K562 (cell line): ENCODE measurements at regions not wholly inside any gene's neighbourhood (a gene's known extent, or its start where the extent isn't known, plus 50 kb on each side); places are given as distances from the start of the nearest gene placed in this dataset.
A peak's percentile ranks its signal among the peaks of the same experiment; 100 is the strongest.

Experiments used
- ATAC-seq: fragments of 200-7000 bp; cut with Tn5 transposase; 3 replicates; pipeline ENCODE4 v1.9.1; 2020; ENCODE audit warnings: moderate library complexity
- BruUV-seq: library from RNA; stranded (reverse); fragments of 400-500 nt; replicated peaks from 2 replicates; lab custom pipeline; 2021; lab: Mats Ljungman, UMichigan
- CTCF ChIA-PET: fragments of 300-600 bp; formaldehyde crosslinking; extraction: SDS; loops from one replicate; lab custom pipeline; 2021; ENCODE audit warnings: low intra/inter-chr PET ratio; lab: Yijun Ruan, JAX
- POLR2A ChIA-PET: fragments of 300-600, 350-650 bp; sonication (Branson Sonifier 250); formaldehyde crosslinking; extraction: SDS; loops from one replicate; lab custom pipeline; 2021; ENCODE audit warnings: antibody characterized with exemption, inconsistent platforms; lab: Yijun Ruan, JAX
- DNase-seq, 4 experiments: peaks; one replicate each; pipeline versions ENCODE4 v3.0.0 to v3.0.0-alpha.2; 2011 to 2018; ENCODE audit warnings: low spot score in 3 of 4, mixed read lengths in 3 of 4; ENCODE audit errors: extremely low read depth in 1 of 4
- FAIRE-seq: peaks from 2 replicates; lab custom pipeline; 2011; peaks lifted over from hg19 to GRCh38; lab: Jason Lieb, UNC
- H2AFZ ChIP-seq: 2 replicates; pipeline ENCODE4 v1.6.0; 2011; ENCODE audit warnings: low read depth, low read length, control low read depth, inconsistent platforms
- H3K27ac ChIP-seq: fragments of 200-600 bp; 3 replicates; pipeline ENCODE4 v1.8.0; 2011; ENCODE audit warnings: low read depth, mild to moderate bottlenecking, control low read depth, inconsistent platforms, low read length, moderate library complexity, mixed read lengths; ENCODE audit errors: extremely low read depth
- H3K27me3 ChIP-seq, 2 experiments: fragments of 300-600 bp in 1 of 2; 2 replicates in 1 of 2; 3 replicates in 1 of 2; pipeline versions ENCODE4 v1.6.0 to v1.8.0; 2011; ENCODE audit warnings: inconsistent platforms in 2 of 2, low read length in 2 of 2, mild to moderate bottlenecking in 1 of 2, mixed read lengths in 1 of 2, moderate library complexity in 1 of 2; ENCODE audit not compliant: control insufficient read depth in 2 of 2, insufficient read depth in 2 of 2
- H3K36me3 ChIP-seq: fragments of 300-600 bp; 3 replicates; pipeline ENCODE4 v1.8.0; 2011; ENCODE audit warnings: mild to moderate bottlenecking, low read length, inconsistent platforms; ENCODE audit not compliant: control insufficient read depth, insufficient read depth
- H3K4me1 ChIP-seq, 2 experiments: fragments of 200-600 bp in 1 of 2; replicated peaks in 1 of 2; 2 replicates in 1 of 2; 3 replicates in 1 of 2; pipeline versions ENCODE4 v1.5.1 to v1.8.0; 2011; ENCODE audit warnings: inconsistent platforms in 2 of 2, low read length in 2 of 2, mild to moderate bottlenecking in 1 of 2, mixed read lengths in 1 of 2, moderate library complexity in 1 of 2; ENCODE audit not compliant: control insufficient read depth in 2 of 2, insufficient read depth in 2 of 2
- H3K4me2 ChIP-seq: 2 replicates; pipeline ENCODE4 v1.6.1; 2011; ENCODE audit warnings: low read length, control low read depth, inconsistent platforms, mixed read lengths; ENCODE audit not compliant: insufficient read depth
- H3K4me3 ChIP-seq: fragments of 200-600 bp; sonication (generic), shearing (Covaris generic); 2 replicates; pipeline ENCODE4 v1.5.1; 2016; ENCODE audit warnings: control low read depth, inconsistent platforms
- H3K79me2 ChIP-seq: fragments of 200-600 bp; 3 replicates; pipeline ENCODE4 v1.8.0; 2011; ENCODE audit warnings: low read length, inconsistent platforms; ENCODE audit not compliant: control insufficient read depth, insufficient read depth
- H3K9ac ChIP-seq, 2 experiments: 2 replicates each; pipeline versions ENCODE4 v1.6.0 to v1.6.1; 2011; ENCODE audit warnings: low read depth in 2 of 2, low read length in 2 of 2, control low read depth in 1 of 2, inconsistent platforms in 1 of 2, mild to moderate bottlenecking in 1 of 2, mixed read lengths in 1 of 2; ENCODE audit not compliant: insufficient read depth in 1 of 2
- H3K9me1 ChIP-seq: one replicate; pipeline ENCODE4 v1.6.0; 2011; ENCODE audit warnings: inconsistent platforms, mild to moderate bottlenecking, low read length, moderate library complexity; ENCODE audit not compliant: control insufficient read depth, insufficient read depth
- H3K9me3 ChIP-seq: replicated peaks from 2 replicates; pipeline ENCODE4 v1.5.1; 2011; ENCODE audit warnings: low read depth, low read length, inconsistent platforms; ENCODE audit not compliant: control insufficient read depth, insufficient read depth
- H4K20me1 ChIP-seq: replicated peaks from 2 replicates; pipeline ENCODE4 v1.6.1; 2011; ENCODE audit warnings: low read length, inconsistent platforms, mixed read lengths; ENCODE audit not compliant: control insufficient read depth, insufficient read depth
- ADNP ChIP-seq: fragments of 200-800 bp; sonication (Bioruptor generic); IDR thresholded peaks from 2 replicates; pipeline ENCODE4 v1.6.1; 2016; ENCODE audit warnings: missing genetic modification characterization, missing compliant biosample characterization
- C11orf30 ChIP-seq: fragments of 450-650 bp; IDR thresholded peaks from 2 replicates; pipeline ENCODE4 v1.6.1; 2016; ENCODE audit warnings: low read depth, mild to moderate bottlenecking
- CHCHD3 ChIP-seq: fragments of 250-450 bp; sonication (Bioruptor Pico); IDR thresholded peaks from 2 replicates; pipeline ENCODE4 v2.1.2; 2022; ENCODE audit warnings: mild to moderate bottlenecking
- MAFF ChIP-seq: IDR thresholded peaks from 2 replicates; pipeline ENCODE4 v1.6.1; 2012; ENCODE audit warnings: low read length, improper control_type of control experiment
- RBM17 ChIP-seq: fragments of 200-400 bp; formaldehyde crosslinking; IDR thresholded peaks from 2 replicates; pipeline ENCODE4 v1.6.1; 2017; ENCODE audit warnings: low read depth, mild to moderate bottlenecking, low read length, borderline replicate concordance
- ZBTB1 ChIP-seq: sonication (generic); formaldehyde crosslinking; IDR thresholded peaks from 2 replicates; pipeline ENCODE4 v1.8.1; 2023; ENCODE audit warnings: missing genetic modification reagents, low read depth, mild to moderate bottlenecking, borderline replicate concordance
- ZNF316 ChIP-seq: fragments of 450-650 bp; IDR thresholded peaks from 2 replicates; pipeline ENCODE4 v1.6.1; 2016
- WGBS: fragments of 100-300 bp; shearing (Covaris generic); methylation state at CpG from one replicate; pipeline ENCODE4 v1.1.6; 2016; ENCODE audit warnings: low coverage, mixed read lengths; ENCODE audit not compliant: insufficient coverage; ENCODE audit errors: missing lambda C conversion rate; 5-methylcytosine and 5-hydroxymethylcytosine counted together
- in situ Hi-C: fragments of 300-500 bp; cut with MboI; formaldehyde crosslinking; loops from 4 replicates; pipeline ENCODE4 v1.15.0; 2018; ENCODE audit warnings: inconsistent platforms, mixed read lengths
- intact Hi-C: fragments of 100-400 bp; cut with micrococcal nuclease; formaldehyde crosslinking; loops from 2 replicates; pipeline ENCODE4 v1.14.2; 2022
- TF ChIP-seq, protein P1 (sequence below): sonication (generic); formaldehyde crosslinking; IDR thresholded peaks from 2 replicates; pipeline ENCODE4 v1.8.0; 2023; ENCODE audit warnings: mild to moderate bottlenecking, missing genetic modification reagents
- TF ChIP-seq, protein P2 (sequence below), 3 experiments: IDR thresholded peaks in 2 of 3; conservative IDR thresholded peaks in 1 of 3; 2 replicates each; pipeline ENCODE4 v1.5.1; 2011 to 2012; ENCODE audit warnings: low read length in 3 of 3, mild to moderate bottlenecking in 3 of 3, control low read depth in 2 of 3, improper control_type of control experiment in 1 of 3, inconsistent platforms in 1 of 3, low read depth in 1 of 3, mixed read lengths in 1 of 3, moderate library complexity in 1 of 3; ENCODE audit not compliant: insufficient read depth in 2 of 3

DNA sequence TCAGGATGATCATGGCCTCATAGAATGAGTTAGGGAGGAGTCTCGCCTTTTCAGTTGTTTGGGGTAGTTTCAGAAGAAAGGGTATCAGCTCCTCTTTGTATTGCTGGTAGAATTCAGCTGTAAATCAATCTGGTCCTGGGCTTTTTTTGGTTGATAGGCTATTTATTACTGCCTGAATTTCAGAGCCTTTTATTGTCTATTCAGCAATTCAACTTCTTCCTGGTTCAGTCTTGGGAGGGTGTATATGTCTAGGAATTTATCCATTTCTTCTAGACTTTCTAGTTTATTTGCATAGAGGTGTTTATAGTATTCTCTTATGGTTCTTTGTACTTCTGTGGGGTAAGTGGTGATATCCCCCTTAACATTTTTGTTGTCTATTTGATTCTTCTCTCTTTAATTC is 1024.2 kb downstream of the DIPK2A start:
- H4K20me1 ChIP-seq: no peaks in the 10 kb centered on the region
- BruUV-seq: no TSS peak
- H3K4me2 ChIP-seq: no peak overlapping the region
- no peaks in the 10 kb centered on the region for H3K36me3 ChIP-seq
- FAIRE-seq (no peak), DNase-seq (no peak), ATAC-seq (no peak)
- H3K9me1 ChIP-seq: no peaks in the 10 kb centered on the region
- in situ Hi-C loops: no loop called here
- TF ChIP-seq C11orf30 (0 out of 2 replicates have a peak, but pooled peaks have one; percentile 39), ZNF316 (peak; percentile 65), MAFF (0 out of 2 replicates have a peak, but pooled peaks have one; percentile 5), CHCHD3 (no peak)
- TF ChIP-seq, protein P1, sequence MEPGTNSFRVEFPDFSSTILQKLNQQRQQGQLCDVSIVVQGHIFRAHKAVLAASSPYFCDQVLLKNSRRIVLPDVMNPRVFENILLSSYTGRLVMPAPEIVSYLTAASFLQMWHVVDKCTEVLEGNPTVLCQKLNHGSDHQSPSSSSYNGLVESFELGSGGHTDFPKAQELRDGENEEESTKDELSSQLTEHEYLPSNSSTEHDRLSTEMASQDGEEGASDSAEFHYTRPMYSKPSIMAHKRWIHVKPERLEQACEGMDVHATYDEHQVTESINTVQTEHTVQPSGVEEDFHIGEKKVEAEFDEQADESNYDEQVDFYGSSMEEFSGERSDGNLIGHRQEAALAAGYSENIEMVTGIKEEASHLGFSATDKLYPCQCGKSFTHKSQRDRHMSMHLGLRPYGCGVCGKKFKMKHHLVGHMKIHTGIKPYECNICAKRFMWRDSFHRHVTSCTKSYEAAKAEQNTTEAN (CRISPR knock-in tag): no peak
- no peaks in the 10 kb centered on the region for H3K79me2 ChIP-seq
- no peaks in the 10 kb centered on the region for H3K9me3 ChIP-seq
- no peaks in the 10 kb centered on the region for H3K4me1 ChIP-seq
- CTCF ChIA-PET: no interaction called here
- 0% methylated on average over 1 of the region's 1 CpG for WGBS
- H3K9ac ChIP-seq: no peak overlapping the region
- no peak overlapping the region for H3K27ac ChIP-seq
- intact Hi-C loops: no loop called here
- H3K4me3 ChIP-seq: no peak overlapping the region
- no peak overlapping the region for H2AFZ ChIP-seq
- no peaks in the 10 kb centered on the region for H3K27me3 ChIP-seq
- POLR2A ChIA-PET: no interaction called here

DNA sequence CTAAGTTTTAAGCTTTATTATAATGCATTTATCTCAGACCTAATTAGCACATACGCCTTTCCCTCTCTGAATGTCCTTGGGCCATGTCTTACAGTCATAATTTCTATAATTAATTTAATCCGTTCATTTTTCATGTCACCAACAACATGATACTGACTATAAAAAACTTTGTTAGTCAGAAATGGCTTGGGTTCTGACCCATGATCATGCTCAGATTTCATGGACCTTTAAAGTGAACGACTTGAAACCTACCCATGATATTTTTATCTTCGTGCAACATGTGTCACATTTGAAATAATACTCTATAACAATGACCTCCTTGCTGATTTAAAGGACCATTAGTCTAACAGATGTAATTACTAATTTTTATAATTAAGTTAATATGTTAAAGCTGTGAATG is 1033.8 kb downstream of the DIPK2A start:
- CTCF ChIA-PET: no interaction called here
- ATAC-seq (no peak), DNase-seq (no peak), FAIRE-seq (no peak)
- Histone ChIP-seq H3K9ac (no peak overlapping the region), H3K4me2 (no peak overlapping the region), H3K4me1 (no peaks in the 10 kb centered on the region), H3K36me3 (no peaks in the 10 kb centered on the region), H3K4me3 (no peak overlapping the region), H3K27ac (no peak overlapping the region), H2AFZ (no peak overlapping the region), H3K79me2 (no peaks in the 10 kb centered on the region), H4K20me1 (no peaks in the 10 kb centered on the region), H3K9me1 (no peaks in the 10 kb centered on the region), H3K9me3 (no peaks in the 10 kb centered on the region), H3K27me3 (no peaks in the 10 kb centered on the region)
- intact Hi-C loops (no loop called here), in situ Hi-C loops (no loop called here)
- BruUV-seq: no TSS peak
- 0% methylated on average over 4 of the region's 4 CpGs for WGBS
- POLR2A ChIA-PET: no interaction called here
- TF ChIP-seq ZBTB1 (CRISPR knock-in tag) (no peak), RBM17 (no peak), ADNP (no peak)
- TF ChIP-seq, protein P2, sequence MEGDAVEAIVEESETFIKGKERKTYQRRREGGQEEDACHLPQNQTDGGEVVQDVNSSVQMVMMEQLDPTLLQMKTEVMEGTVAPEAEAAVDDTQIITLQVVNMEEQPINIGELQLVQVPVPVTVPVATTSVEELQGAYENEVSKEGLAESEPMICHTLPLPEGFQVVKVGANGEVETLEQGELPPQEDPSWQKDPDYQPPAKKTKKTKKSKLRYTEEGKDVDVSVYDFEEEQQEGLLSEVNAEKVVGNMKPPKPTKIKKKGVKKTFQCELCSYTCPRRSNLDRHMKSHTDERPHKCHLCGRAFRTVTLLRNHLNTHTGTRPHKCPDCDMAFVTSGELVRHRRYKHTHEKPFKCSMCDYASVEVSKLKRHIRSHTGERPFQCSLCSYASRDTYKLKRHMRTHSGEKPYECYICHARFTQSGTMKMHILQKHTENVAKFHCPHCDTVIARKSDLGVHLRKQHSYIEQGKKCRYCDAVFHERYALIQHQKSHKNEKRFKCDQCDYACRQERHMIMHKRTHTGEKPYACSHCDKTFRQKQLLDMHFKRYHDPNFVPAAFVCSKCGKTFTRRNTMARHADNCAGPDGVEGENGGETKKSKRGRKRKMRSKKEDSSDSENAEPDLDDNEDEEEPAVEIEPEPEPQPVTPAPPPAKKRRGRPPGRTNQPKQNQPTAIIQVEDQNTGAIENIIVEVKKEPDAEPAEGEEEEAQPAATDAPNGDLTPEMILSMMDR (IDR thresholded peaks at IDR 0.05 in 2 of 3, conservative IDR thresholded peaks at IDR 0.05 in 1 of 3; ENCODE audit: insufficient read depth in 2 of 3, low read depth in 1 of 3, low read length in 3 of 3): no peak
